CD14-positive monocyte (primary cell): ENCODE measurements at regions not wholly inside any gene's neighbourhood (a gene's known extent, or its start where the extent isn't known, plus 50 kb on each side); places are given as distances from the start of the nearest gene placed in this dataset.

Experiments used
- DNase-seq, 3 donors: peaks; one replicate each; pipeline ENCODE4 v3.0.0-alpha.2; 2011 to 2022
- H2AFZ ChIP-seq: 2 replicates; pipeline ENCODE4 v1.6.0; 2012; ENCODE audit warnings: mild to moderate bottlenecking, low read depth, low read length, inconsistent platforms; ENCODE audit not compliant: insufficient read depth, poor library complexity, severe bottlenecking
- H3K27ac ChIP-seq, 2 donors: 1 replicate in 1 of 2; 2 replicates in 1 of 2; pipeline ENCODE4 v1.5.1; 2012 to 2013; ENCODE audit warnings: low read length in 2 of 2, control low read depth in 1 of 2, inconsistent platforms in 1 of 2, low read depth in 1 of 2, mild to moderate bottlenecking in 1 of 2
- H3K27me3 ChIP-seq, 2 donors: one replicate each; pipeline versions ENCODE4 v1.6.0 to v1.6.1; 2011 to 2013; ENCODE audit warnings: low read length in 2 of 2; ENCODE audit not compliant: control insufficient read depth in 2 of 2, insufficient read depth in 2 of 2
- H3K36me3 ChIP-seq, 2 donors: replicated peaks in 1 of 2; 1 replicate in 1 of 2; 2 replicates in 1 of 2; pipeline versions ENCODE4 v1.5.1 to v1.6.1; 2012 to 2013; ENCODE audit warnings: low read length in 2 of 2, control low read depth in 1 of 2, inconsistent platforms in 1 of 2, mild to moderate bottlenecking in 1 of 2; ENCODE audit not compliant: insufficient read depth in 2 of 2, control insufficient read depth in 1 of 2
- H3K4me1 ChIP-seq, 2 donors: 1 replicate in 1 of 2; 2 replicates in 1 of 2; pipeline versions ENCODE4 v1.5.1 to v1.6.1; 2012 to 2013; ENCODE audit warnings: low read length in 2 of 2, control low read depth in 1 of 2, inconsistent platforms in 1 of 2, mild to moderate bottlenecking in 1 of 2, moderate library complexity in 1 of 2; ENCODE audit not compliant: insufficient read depth in 2 of 2, control insufficient read depth in 1 of 2
- H3K4me2 ChIP-seq: replicated peaks from 2 replicates; pipeline ENCODE3; 2012; ENCODE audit warnings: low read length, moderate library complexity, mild to moderate bottlenecking; ENCODE audit not compliant: poor library complexity, severe bottlenecking; ENCODE audit errors: extremely low read depth
- H3K4me3 ChIP-seq, 3 experiments: fragments of 200-600 bp in 1 of 3; sonication (generic) in 1 of 3; replicated peaks in 1 of 3; 1 replicate in 2 of 3; 2 replicates in 1 of 3; pipeline ENCODE4 v1.5.1; 2011 to 2013; ENCODE audit warnings: low read length in 3 of 3, mild to moderate bottlenecking in 3 of 3, control low read depth in 2 of 3, low read depth in 2 of 3, inconsistent platforms in 1 of 3, moderate library complexity in 1 of 3
- H3K79me2 ChIP-seq: 2 replicates; pipeline ENCODE4 v1.6.0; 2012; ENCODE audit warnings: mild to moderate bottlenecking, control low read depth, inconsistent platforms, low read length, moderate library complexity; ENCODE audit not compliant: insufficient read depth
- H3K9ac ChIP-seq: 2 replicates; pipeline ENCODE4 v1.6.0; 2017; ENCODE audit warnings: low read length, mild to moderate bottlenecking; ENCODE audit not compliant: insufficient read depth, poor library complexity, severe bottlenecking
- H3K9me3 ChIP-seq, 2 donors: replicated peaks in 1 of 2; 1 replicate in 1 of 2; 2 replicates in 1 of 2; pipeline versions ENCODE4 v1.5.1 to v1.6.1; 2012 to 2013; ENCODE audit warnings: low read length in 2 of 2, control low read depth in 1 of 2; ENCODE audit not compliant: control insufficient read depth in 1 of 2, insufficient read depth in 1 of 2
- H4K20me1 ChIP-seq: 2 replicates; pipeline ENCODE4 v1.6.0; 2012; ENCODE audit warnings: mild to moderate bottlenecking, low read length, control low read depth, moderate library complexity; ENCODE audit not compliant: insufficient read depth
- H3K27ac Mint-ChIP-seq, 7 donors: one replicate each; pipeline ENCODE4 v1.8.0; 2020; ENCODE audit warnings: mild to moderate bottlenecking in 7 of 7, mixed read lengths in 7 of 7, moderate library complexity in 6 of 7, inconsistent platforms in 2 of 7
- H3K27me3 Mint-ChIP-seq, 3 donors: one replicate each; pipeline ENCODE4 v1.8.0; 2021 to 2022; ENCODE audit warnings: low read depth in 3 of 3, mild to moderate bottlenecking in 3 of 3, mixed read lengths in 3 of 3, moderate library complexity in 3 of 3, inconsistent platforms in 1 of 3
- H3K36me3 Mint-ChIP-seq, 2 donors: one replicate each; pipeline ENCODE4 v1.8.0; 2020; ENCODE audit warnings: mixed read lengths in 2 of 2, inconsistent platforms in 1 of 2, mild to moderate bottlenecking in 1 of 2
- H3K4me1 Mint-ChIP-seq: one replicate; pipeline ENCODE4 v1.8.0; 2020; ENCODE audit warnings: mild to moderate bottlenecking, mixed read lengths
- H3K4me3 Mint-ChIP-seq, 2 donors: one replicate each; pipeline ENCODE4 v1.8.0; 2020; ENCODE audit warnings: mild to moderate bottlenecking in 2 of 2, mixed read lengths in 2 of 2, moderate library complexity in 1 of 2
- H3K9me3 Mint-ChIP-seq, 7 donors: one replicate each; pipeline ENCODE4 v1.8.0; 2020 to 2022; ENCODE audit warnings: mixed read lengths in 7 of 7, mild to moderate bottlenecking in 6 of 7, moderate library complexity in 6 of 7, inconsistent platforms in 2 of 7
- CTCF ChIP-seq: fragments of 200-600 bp; IDR thresholded peaks from one replicate; pipeline ENCODE4 v1.8.0; 2022; ENCODE audit warnings: antibody characterized with exemption, mild to moderate bottlenecking
- WGBS: methylation state at CpG from one replicate; pipeline ENCODE4 v1.1.5; 2013; ENCODE audit warnings: missing lambda C conversion rate; ENCODE audit not compliant: insufficient coverage; 5-methylcytosine and 5-hydroxymethylcytosine counted together
- intact Hi-C, 2 donors: fragments of 100-400 bp; cut with micrococcal nuclease; formaldehyde crosslinking; loops; one replicate each; pipeline versions ENCODE4 v1.15.0 to v1.15.1; 2023

GRCh38 chr5:156147261-156147943 lies 179.6 kb upstream of the SGCD start:
- Mint-ChIP-seq H3K27ac (no peak overlapping the region), H3K4me3 (no peak overlapping the region), H3K9me3 (peaks cover 0 to 10% (median 6%) of the 10 kb centered on the region in 7 donors), H3K27me3 (no peaks in the 10 kb centered on the region), H3K4me1 (no peaks in the 10 kb centered on the region), H3K36me3 (no peaks in the 10 kb centered on the region)
- H3K4me2 ChIP-seq, result no peak overlapping the region
- intact Hi-C loops, result no loop called here
- no peaks in the 10 kb centered on the region for H3K79me2 ChIP-seq
- no peaks in the 10 kb centered on the region for H3K4me1 ChIP-seq
- H3K9ac ChIP-seq, result no peak overlapping the region
- no peak overlapping the region for H3K4me3 ChIP-seq
- no peak for DNase-seq
- peaks cover 13 to 15% of the 10 kb centered on the region in 2 donors for H3K9me3 ChIP-seq
- TF ChIP-seq CTCF, result no peak
- H2AFZ ChIP-seq, result no peak overlapping the region
- 50% methylated on average over 1 of the region's 2 CpGs for WGBS
- H3K27ac ChIP-seq, result no peak overlapping the region
- no peaks in the 10 kb centered on the region for H4K20me1 ChIP-seq
- no peaks in the 10 kb centered on the region for H3K27me3 ChIP-seq
- no peaks in the 10 kb centered on the region for H3K36me3 ChIP-seq

- Histone ChIP-seq H3K9ac (no peak overlapping the region), H4K20me1 (no peaks in the 10 kb centered on the region), H3K27ac (no peak overlapping the region), H3K4me1 (no peaks in the 10 kb centered on the region), H2AFZ (no peak overlapping the region), H3K36me3 (no peaks in the 10 kb centered on the region), H3K9me3 (peaks cover 10 to 12% of the 10 kb centered on the region in 2 donors), H3K4me3 (no peak overlapping the region), H3K27me3 (no peaks in the 10 kb centered on the region), H3K79me2 (no peaks in the 10 kb centered on the region), H3K4me2 (no peak overlapping the region)
- Mint-ChIP-seq H3K4me1 (no peaks in the 10 kb centered on the region), H3K27ac (no peak overlapping the region), H3K27me3 (no peaks in the 10 kb centered on the region), H3K9me3 (peaks cover 0 to 9% (median 5%) of the 10 kb centered on the region in 7 donors), H3K4me3 (no peak overlapping the region), H3K36me3 (no peaks in the 10 kb centered on the region)
- WGBS, result no CpG with 5 or more reads among the region's 1 CpG
- no peak for DNase-seq
- no peak for TF ChIP-seq CTCF
- intact Hi-C loops, result no loop called here
Observed at GRCh38 chr5:156147944-156148285, 179.0 kb upstream of the SGCD start.
